Fibroblast of the conjunctiva (primary cell): ENCODE measurements at regions not wholly inside any gene's neighbourhood (a gene's known extent, or its start where the extent isn't known, plus 50 kb on each side); places are given as distances from the start of the nearest gene placed in this dataset.
"Not testable (repeated sequence)": the region's sequence is repeated elsewhere in the genome, so short reads cannot be mapped to it uniquely, and the experiment has no call there.

Experiments
- DNase-seq: peaks from one replicate; pipeline ENCODE4 v3.0.0-alpha.2; 2010; ENCODE audit warnings: low read depth

DNA sequence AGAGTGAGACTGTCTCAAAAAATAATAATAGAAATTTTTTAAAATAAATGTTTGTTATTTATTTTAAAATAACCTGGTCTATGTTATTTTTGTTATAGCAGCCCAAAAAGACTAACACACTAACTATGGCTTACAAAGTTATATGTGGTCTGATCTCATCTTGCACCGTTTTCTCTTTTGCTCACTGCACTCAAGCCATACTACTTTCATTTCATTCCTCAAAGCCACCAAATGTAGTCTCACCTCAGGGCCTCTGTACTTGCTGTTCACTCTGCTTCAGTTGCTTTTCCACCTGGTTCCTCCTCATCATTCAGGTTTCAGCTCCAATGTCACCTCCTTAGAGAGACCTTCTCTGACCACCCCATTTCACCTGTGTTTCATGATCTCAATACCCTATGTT, 55.2 kb upstream of the MDM1 start:
- no peak for DNase-seq

DNA sequence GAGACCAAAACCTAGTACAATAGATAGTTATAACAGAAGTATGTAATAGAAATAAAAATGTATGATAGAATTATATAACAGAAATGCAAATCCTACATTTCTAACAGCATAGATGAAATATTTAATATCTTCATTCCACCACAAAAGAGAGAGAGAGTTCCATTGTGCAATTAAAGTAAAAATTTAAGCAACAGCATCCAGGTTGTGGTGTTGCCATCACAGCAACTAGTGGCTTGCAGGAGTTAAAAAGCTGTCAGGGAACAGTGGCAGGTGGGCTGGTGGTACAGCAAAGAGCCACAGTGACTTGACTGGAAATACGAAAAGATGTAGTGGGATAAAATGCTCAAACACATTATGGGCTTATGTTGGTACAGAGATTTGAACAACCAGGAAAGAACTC, 57.1 kb upstream of the MDM1 start:
- DNase-seq = no peak

DNA sequence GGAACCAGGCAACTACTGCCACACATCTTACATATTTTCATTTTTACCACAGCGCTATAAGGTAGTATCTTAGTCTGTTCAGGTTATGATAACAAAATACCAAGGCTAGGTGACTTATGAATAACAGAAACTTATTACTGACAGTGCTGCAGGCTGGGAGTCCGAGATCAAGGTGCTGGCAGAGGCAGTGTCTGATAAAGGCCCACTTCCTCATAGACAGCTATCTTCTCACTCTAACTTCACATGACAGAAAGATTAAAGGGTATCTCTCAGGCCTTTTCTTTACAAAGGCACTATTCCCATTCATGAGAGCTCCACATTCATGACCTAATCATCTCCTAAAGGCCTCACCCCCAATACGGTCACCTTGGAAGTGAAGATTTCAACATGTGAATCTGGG, 59.8 kb upstream of the MDM1 start:
- no peak for DNase-seq

DNA sequence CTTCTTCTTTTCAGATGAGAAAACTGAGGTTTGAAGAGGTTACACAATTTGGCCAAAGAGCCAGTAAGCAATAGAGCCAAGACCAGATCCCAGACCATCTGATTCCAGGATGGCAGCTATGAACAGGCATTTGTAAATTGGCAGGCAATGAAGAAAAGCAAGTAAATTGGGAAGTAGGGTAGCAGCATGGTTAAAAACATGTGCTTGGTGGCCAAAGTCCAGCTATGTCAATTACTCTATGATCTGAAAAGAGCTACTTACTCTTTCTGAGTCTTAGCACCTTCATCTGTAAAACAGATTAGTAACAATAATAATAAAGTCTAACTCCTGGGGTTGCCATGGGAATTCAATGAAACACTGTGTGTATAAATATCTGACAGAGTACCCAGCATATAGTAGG, 60.2 kb upstream of the MDM1 start:
- no peak for DNase-seq

DNA sequence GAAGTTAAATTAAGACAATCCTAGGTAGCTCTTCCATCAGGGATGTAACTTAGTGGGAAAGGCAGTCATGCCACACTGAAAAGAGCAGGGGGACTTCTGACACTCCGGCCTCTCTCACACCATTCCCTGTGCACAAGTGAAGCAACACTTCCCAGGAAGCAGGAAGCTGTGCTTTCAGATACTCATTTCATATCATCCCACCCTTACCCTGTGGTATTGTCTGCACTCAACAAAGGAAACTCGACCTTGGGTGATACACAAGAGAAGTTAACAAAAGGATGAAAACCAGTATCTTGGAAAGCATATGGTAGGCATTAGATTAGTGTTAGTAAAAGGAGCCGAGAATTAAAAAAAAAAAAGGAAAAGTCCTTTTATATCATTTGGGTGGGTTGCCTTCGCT, 61.3 kb upstream of the MDM1 start:
- no peak for DNase-seq

DNA sequence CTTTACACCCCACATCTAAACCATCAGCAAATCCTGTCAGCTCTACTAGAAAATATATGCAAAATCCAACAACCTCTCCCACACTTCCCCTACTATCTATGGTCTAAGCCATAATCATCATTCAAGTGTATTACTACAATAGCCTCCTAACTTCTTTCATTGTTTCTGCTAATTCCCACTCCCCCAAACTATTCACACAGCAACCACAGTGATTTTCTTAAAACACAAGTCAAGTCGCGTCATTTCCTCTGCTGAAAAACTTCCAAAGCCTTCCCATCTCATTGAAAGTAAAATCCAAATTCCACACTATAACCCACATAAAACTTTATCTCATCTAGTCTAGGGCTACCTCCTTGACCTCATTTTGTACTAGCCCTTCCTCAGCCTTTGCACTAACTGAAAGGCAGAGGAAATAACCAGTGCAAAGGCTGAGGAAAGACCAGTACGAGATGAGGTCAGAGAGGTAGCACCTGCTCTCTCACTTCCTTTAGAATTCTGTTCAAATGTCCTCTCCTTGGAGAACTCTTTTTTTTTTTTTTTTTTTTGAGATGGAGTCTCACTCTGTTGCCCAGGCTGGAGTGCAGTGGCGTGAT, 65.5 kb upstream of the MDM1 start:
- no peak for DNase-seq

DNA sequence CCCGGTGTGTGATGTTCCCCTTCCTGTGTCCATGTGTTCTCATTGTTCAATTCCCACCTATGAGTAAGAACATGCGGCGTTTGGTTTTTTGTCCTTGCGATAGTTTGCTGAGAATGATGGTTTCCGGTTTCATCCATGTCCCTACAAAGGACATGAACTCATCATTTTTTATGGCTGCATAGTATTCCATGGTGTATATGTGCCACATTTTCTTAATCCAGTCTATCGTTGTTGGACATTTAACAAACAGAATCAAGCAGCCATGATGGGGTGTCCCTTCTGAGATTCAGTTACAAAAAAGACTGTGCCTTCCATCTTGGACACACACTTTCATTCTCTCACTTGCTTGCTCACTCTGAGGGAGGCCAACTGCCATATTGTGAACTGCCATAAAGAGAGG, 66.5 kb upstream of the MDM1 start:
- DNase-seq = not testable (repeated sequence)

DNA sequence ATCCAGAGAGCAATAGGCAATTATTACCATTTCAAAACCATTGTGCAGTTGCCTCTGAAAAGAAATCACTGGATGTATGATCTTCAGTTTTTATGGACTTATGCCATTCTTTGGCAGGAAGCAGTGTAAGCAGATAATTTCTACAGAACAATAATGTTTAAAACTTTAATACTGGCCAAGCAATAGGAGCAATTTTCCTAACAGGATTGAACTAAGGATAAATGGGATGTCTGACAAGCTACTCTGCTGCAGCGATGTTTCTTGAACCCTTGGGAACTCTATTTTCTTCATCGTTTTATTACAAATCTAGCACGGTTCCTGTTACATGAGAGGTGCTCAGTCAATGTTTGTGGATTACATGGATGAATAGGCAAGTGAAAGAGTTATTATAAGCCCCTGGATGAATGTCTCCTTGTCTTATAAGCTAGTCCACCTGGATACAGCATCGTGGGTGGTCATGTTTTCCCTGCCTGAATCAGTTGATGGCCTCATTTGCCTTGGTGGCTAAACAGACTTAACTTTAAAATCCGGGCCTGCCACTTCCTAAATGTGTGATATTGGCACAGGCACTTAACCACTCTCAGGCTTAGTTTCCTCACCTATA, 68.2 kb upstream of the MDM1 start:
- no peak for DNase-seq

DNA sequence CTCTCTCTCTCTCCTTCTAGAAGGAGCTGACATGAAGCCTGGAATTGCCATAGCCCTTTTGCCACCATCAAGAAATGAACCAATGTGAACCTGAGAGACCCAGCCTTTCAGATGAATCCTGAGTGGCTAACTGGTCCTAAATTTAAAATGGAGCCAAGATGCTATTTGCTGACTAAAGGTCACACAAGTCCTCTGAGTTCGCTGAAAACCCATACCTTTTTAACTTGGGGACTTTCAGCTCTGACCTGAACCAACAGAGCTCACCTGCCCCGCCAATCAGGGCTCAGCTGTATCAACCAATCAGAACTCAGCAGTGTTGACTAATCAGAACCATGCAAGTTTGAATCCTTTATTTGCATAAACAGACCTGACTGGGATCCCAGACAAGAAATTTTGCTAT, 70.3 kb upstream of the MDM1 start:
- no peak for DNase-seq

DNA sequence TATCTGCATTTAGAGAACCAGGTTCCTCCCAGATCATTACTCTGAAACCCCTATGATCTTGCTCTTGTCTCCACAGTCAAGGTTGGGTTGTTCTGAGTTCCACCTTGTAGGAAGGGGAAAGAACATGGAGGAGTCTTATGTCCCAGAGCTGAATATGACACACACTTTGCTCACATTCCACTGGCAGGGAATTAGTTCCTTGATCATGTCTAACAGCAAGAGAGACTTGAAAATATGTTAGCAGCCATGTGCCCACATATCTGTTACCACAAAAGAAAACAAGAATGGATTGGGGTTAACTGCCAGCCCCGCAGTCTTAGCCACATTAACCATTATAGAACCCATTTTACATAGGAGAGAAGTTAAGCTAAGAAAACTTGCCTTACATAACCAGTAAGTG, 71.1 kb upstream of the MDM1 start:
- no peak for DNase-seq

DNA sequence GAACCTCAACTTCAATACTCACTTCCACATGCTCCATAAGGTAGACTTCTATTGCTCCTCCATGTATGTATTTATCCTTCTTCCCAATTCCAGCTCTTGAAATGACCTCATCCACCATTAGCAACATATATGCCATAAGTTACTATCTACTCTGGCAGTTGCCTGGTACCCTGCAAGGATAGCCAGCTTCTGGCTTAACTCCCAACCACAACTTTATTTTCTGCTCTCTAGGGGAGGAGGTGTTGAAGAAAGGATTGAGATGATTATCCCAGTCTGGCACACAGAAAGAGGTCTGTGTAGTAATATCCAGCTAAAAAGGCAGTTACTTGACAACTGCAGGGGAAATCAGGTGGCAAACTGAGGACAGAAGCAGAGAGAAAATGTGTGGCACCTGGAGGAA, 71.5 kb upstream of the MDM1 start:
- no peak for DNase-seq

DNA sequence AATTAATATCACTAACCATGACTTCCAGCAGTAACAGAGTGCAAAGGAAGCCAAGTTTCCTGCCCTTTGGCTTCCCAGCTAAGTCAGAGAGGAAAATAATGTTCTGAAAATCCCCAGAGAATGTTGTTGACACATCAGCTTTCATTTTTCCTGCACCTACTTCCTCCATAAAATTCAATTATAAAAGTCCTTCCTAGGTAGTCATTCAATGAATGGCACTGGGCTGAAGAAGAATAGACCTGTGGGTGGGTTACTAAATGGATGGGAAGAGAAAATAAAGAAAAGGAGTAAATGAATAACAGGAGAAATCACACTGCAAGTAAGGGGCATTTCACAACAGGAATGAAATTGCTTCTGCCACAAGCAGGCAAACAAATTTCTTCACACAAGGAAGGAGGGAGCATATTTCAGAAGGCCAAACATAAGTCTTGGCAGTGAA, 73.2 kb upstream of the MDM1 start:
- DNase-seq = no peak

DNA sequence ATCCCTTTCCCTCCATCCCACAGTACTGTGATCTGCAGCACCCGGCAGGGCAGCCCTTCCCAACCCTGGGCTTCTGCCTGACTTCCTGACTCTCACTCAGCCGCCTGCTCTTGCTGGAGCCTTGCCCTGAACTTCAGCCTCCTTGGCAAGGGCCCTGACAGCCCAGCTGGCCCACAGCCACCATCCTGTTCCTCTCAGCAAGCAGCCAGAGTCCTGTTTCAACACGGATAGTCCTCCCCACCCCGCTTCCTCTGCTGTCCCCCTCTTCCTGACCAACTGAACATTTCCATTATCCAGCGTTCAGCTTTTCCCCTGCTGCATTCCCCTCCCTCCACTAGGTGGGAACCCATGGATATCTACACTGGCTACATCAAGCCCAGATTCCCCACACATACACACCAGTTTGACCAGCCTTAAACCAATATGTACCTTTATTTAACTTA, 74.0 kb upstream of the MDM1 start:
- peak; percentile 85 for DNase-seq

DNA sequence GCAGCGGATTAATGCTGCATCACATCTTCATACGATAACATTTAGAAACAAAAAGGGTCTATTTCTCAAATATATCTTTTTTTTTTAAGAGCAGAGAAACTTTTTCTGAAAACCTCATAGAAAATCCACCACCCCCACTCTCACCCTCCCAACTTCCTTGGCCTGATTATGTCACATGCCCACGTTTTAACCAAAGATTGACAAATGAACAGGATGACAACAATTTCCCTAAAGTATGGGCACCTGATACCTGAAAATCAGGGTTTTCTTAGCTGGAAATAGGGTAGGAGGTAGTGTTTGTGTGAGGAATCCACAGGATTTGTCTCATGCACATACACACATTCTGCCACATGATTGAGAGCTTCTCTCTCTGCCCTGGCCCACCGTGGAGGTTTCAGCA, 74.7 kb upstream of the MDM1 start:
- no peak for DNase-seq

DNA sequence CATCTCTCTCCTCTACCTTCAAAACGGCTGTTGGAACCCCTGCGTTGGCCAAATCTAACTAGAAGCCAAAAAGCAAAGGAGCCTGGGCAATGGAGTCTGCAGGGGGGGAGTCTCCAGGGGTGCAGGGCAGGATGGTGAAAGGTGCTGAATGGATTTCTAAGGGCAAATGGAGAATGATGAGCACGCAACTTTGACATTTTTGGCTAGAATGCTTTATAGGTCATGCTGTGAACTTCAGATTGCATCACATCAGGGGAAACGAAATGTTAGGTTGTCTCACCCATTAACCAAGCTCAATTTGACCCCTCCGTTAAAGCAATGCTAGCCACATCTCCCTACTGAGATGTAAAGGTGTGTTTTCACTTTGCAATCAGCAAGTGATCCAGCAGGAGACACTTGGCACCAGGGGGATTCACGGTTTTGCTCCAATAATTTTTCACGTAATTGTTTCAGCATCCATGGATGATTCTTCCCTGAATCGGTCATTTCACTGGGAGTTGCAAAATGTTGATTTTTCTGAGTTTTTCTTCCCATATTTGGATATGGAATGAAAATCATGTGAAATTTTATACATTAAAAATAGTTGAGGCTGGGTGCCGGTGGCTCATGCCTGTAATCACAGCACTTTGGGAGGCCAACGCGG, 78.0 kb upstream of the MDM1 start:
- no peak for DNase-seq

DNA sequence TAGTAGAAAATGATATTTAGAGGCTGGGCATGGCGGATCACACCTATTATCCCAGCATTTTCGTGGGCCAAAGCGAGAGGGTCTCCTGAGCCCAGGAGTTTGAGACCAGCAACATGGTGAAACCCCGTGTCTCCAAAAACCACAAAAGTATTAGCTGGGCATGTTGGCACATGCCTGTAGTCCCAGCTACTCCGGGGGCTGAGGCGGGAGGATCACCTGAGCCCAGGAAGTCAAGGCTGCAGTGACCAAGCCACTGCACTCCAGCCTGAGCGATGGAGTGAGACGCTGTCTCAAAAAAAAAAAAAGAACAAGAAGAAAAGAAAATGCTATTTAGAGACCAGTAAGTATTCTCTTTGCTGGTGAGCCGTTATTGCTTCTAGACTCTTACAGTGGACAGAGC, 79.2 kb upstream of the MDM1 start:
- DNase-seq = no peak

DNA sequence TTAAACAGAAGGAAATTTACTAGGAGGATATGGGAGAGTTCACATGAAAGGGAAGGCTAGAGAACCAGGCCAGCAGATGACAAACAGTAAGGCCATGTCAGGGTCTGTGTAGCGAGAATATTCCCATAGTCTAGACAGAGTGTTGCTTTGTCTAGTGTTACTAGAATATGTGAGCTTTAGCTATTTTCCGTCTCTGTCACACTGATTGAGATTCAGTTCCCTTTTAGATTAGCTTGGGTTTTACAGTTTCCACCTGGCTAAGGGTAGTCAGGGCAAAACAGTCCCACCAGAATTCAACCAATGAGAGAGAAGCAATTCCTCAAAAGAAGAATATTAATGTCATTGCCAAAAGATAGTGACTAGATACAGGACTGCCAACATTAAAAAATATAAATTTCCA, 82.8 kb upstream of the MDM1 start:
- DNase-seq = no peak

DNA sequence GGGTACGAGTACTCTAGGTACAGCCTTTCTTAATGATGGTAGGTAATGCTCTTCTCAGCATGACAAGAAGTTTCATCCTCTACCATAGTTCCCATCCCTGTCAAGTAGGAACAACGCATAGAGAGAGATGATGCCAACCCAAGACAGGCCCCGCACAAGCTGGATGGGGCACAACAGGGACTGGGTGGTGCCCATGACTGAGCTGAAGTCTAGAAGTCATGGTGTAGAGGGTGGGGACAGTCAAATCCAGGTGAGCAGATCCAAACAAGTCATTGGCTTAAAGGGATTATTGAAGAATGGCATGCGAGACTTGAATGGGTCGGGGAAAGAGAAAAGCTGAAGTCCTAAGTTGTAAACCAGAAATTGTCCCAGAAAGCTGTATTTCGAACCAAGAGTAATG, 84.2 kb upstream of the MDM1 start:
- no peak for DNase-seq

DNA sequence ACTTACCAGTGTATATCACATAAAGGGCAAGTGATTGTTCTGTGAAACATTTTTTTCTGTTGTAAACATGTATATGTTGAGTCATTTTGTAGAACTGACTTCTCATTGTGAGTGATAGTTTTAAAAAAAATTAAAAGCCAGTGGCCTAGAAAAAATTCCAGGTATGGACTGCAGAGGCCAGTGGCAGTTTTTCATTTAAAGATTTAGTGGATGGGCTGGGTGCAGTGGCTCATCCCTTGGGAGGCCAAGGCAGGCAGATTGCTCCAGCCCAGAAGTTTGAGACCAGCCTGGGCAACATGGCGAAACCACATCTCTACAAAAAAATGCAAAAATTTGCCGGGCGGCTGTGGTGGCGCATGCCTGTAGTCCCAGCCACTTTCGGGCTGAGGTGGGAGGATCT, 84.7 kb upstream of the MDM1 start:
- DNase-seq = no peak

DNA sequence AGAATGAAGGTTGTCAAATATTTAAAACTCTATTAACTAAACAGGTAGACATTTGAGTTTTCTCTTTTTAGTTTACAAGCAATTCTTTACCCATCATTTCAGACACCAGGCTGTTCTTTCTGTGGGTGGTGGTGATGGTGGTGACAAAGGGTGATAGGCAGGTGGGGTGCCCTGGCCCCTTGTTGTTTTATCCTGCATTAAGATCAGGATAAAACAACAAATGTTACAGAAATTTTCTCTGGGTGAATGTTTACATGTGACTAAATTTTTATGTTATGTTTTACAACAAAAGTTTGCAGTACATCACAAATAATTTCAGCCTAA, 85.9 kb upstream of the MDM1 start:
- DNase-seq = no peak

DNA sequence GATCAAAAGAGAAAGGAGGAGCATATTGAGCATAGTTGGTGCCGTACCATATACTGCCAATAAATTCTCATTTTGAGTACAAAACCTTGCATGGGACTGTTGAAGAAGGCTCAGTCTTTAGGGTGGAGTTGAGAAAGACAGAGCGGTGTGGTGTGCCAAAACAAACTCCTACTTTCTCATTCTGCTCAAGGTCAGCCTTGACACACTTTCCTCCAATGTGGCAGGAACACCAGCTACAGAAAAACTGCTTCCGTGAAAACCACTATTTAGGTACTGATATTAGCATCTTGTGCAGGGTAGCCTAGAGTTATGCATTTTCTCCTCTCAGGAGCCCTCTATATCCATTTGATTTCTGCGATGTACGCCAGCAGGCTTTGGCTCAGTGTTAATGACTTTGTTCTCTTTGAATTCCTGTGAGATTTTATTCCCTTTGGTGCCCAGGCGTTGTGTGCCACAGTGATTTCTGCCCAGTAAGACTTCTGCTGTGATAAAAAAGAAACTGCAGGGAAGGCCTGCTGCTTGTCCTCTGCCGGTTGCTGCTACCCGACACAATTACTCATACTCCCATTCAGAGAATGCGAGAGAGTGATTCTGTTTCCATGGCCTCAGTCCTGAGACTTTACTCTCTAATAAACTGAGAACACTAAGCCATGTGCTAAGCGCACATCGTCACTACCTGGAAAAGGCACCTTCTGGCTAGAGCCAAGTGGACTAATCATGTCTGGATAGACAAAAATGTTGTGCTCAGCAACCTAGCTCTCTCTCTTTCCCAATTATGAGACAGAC, 88.3 kb upstream of the MDM1 start:
- DNase-seq = no peak

DNA sequence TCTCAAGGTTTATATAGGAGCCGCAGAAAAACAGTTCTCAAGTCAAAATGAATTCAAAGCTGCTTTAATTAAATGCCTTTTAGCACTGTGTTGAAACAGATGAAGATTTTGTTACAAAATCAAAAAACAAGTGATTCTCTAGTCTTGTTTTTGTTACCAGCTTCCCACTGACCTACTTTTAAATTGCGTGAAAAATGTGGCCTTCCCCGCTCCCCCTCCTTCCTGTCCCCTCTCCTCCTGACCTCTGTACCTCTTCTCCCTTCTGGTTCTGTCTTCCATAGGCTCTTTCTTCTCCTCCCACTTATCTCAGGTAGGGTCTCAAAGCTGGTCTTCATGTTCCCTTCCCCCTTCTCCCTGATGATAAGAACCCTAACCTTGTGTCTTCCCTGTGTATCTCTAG, 90.0 kb upstream of the MDM1 start:
- DNase-seq = no peak

DNA sequence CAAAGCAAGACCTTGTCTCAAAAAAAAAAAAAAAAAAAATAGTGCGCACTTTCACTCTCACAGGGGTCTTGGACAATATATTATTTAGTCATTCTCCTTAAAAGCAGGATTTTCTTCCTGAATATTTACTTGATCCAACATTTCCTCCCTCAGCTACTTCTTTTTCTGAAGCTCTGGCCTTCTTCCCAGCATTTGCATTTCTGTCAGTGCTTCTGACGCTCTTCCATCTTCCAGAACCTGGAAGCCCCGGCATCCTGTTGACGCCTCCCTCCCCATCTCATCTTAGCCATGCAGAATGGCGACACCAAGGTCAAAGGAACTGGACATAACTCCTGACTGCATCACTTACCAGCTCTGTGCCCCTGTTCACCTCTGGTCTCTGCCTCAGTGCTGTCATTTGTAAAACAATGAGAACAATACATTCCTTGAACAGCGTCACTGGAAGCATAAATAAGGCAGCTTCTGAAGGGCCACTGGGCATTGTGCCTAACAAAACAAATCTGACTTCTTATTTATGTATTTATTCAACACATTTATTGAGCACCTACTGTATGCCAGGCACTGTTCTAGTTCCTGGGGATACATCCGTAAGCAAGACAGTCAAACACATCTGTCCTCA, 90.9 kb upstream of the MDM1 start:
- no peak for DNase-seq
